NCI-H1105 (cell line): ENCODE measurements at regions not wholly inside any gene's neighbourhood (a gene's known extent, or its start where the extent isn't known, plus 50 kb on each side); places are given as distances from the start of the nearest gene placed in this dataset.

Experiments used
- DNase-seq: peaks from one replicate; lab custom pipeline; 2025; lab: John Stamatoyannopoulos, UW

DNA sequence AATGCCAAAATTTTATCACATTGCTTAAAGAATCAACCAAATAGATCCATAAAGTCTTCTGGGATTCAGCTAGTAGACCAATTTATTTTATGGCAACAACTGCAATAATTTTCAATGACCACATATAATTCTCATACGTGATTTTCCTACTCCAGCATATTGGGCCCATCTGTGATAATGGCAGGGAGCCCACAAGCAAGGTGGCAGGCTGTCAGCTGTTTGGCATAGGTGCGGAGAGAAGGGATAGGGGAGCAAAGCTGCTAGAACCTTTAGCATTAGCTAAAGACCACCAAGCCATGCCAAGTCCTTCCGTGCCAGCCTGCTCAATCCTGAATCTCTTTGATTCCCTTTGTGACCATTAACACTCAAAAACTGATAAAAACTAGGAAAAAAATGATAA lies 721.2 kb downstream of the XPNPEP1 start:
- no peak for DNase-seq

DNA sequence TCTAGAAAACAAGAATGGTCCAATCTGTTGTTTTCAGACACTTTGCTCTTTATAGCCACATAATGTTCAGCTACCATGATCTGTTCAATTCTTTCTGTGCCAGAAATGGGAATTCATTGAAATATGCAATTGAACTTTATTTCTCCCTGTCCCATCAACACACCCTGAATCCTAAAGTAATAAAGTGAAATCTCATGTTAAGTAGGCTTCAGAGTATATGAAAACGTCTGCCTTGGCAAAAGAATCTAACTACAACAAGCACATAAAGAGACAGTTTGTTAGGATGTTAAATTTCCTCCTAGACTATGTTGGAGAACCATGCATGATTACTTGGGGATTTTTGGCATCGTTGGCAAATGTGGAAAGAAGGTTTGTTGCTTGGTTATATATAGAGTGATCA lies 722.7 kb downstream of the XPNPEP1 start:
- no peak for DNase-seq

DNA sequence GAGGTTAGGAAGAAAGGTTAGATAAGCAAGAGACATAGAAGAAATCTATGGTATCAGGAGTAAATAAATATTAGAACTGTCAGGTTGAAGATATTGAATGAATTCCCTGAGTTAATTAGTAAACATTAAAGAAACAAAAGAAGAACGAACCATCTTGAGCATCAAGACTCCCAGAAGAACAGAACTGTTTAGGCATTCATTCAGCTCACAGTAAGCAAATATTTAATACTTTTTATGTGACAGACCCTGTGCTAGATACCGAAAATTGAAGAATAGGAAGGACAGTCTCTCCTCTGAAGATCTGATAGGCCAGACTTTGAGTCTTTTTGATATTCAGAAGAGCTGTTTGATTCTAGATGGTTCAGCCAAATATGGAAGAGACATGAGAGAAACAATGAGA lies 731.5 kb downstream of the XPNPEP1 start:
- no peak for DNase-seq

DNA sequence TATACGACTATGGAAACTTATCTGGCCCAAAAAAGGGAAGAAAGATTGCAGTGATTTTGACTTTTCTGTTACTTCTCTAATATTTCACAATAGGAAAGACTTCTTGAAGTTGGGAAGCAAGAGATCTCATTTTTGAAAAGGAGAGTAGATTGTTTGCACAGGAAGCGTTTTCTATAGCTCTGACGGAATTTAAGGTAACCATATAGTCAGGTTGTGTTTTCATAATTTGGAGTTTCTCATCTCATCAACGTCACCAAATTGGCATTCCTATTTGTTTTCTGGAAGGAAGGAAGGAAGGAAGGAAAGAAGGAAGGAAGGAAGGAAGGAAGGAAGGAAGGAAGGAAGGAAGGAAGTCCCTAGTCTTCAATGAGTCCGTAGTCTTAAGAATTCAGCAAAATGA lies 732.0 kb downstream of the XPNPEP1 start:
- no peak for DNase-seq

DNA sequence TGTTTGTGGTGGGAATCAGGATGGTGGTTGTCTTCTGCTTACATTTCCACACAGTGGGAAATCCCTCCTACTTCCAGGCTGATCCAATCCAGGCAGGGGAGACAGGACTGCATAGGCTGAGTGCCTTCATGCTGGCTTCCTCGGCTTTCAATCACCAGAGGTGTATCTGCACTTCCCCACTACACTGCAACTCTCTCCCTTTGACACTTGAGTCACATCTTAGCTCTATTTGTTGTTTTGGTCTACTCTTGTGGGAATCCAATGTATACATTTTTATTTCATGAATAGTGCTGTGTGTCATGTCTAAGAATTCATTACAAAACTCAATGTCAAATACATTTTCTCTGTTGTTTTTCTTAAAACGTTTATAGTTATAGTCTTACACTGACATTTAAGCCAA lies 735.6 kb downstream of the XPNPEP1 start:
- DNase-seq = no peak

DNA sequence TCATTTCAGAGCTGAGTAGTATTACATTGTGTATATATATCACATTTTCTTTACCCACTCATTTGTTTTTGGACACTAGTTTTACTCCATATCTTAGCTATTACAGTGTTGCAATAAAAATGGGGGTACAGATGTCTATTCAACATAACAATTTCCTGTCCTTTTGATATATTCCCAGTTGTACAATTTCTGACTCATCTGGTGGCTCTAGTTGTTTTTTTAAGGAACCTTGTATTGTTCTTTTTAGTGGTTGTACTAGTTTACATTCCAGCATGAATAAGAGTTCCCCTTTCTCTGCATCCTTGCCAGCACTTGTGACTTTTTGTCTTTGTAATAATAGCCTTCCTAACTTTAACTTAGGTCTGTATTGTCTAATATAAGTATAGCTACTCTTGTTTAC lies 739.9 kb downstream of the XPNPEP1 start:
- no peak for DNase-seq

DNA sequence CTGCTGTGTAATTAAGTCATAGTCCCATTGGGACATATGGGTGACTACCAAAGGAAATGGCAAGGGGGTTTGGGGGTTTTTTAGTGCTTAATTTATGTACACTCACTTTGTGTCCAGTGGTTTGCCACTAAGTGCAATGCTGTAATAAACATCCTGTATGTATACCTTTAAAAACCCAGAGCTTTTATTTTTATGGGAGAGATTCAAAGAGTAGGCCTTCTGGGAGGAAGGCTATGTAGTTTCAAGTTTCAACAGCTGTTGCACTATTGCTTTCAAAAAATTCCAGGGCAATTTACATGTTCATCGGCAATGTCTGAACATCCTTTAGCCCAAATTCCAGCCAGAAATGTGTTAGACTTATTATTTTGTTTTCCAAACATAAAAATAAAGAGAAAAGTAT lies 744.7 kb downstream of the XPNPEP1 start:
- DNase-seq = no peak

DNA sequence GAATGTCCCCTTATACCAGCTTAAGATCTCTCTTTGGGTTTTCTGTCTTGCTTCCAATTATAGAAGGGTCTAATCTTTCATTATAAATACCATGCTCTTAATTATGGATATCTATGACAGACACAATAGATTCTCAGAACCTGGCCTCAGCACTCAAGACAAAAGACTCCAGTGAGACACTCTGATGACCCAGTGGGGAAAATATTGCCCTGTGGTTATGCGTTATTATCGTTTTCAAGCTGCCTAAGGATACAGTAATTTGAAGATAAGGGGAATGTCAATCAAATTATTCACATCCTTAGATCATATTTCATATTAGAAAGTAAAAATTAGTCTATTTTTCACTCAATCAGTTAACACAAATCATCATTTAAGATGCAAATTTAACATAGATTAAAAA lies 748.8 kb downstream of the XPNPEP1 start:
- DNase-seq = no peak

DNA sequence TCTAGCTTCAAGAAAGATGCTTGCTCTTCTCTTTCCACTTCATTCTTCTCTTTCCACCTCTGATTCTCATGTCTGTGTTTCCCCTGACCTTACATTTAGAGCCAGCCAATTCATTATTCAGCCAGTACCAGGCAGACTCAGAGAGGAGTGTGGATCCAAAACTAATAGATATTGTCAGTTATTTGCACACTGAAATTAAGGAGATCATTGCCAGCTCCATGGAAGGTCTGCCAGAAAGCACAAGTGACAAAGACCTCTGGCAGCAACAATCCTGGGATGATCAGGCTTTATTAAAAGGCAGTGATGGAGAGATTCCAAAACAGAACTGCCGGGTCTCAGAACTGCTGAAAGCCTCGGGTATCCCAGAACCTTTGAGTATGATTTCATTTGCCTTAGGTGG lies 749.4 kb downstream of the XPNPEP1 start:
- no peak for DNase-seq

DNA sequence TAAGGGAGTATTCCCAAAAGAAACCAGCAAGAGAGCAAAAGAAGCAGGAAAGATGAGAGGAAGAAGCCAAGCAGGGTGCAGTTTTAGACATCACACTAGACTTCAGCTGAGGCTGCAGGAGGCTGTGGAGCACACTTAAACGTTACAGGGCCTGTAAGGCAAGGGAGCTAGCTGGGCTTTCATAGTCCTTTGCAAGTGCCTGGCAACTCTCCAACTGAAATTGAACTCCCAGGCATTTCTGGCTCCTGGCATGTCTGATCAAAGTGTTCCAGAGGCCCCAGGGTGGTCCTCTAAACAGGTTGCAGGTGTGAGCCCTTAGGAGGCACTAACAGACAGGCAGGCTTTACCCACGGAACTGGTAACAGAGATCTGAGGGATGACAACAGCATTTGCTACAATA lies 750.2 kb downstream of the XPNPEP1 start:
- peak; percentile 86 for DNase-seq

DNA sequence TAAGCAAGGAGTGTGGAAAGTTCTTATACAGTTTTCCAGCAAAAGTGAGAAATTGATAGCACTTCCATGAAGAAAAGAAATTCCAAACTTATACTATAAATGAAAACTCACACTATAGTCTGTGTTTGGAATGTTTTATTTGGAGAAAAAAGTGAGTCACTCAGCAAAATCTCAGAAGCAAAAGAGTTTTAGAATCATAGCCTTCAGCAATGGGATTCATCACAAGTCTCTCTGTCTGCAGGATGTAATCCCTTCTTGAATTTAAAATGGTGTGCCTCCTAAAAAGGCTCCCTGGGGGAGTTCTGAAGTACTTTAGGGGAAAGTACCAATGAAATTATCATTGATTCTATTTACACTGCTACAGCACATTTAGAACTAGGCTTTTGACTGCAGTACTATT lies 756.4 kb downstream of the XPNPEP1 start:
- DNase-seq = no peak

DNA sequence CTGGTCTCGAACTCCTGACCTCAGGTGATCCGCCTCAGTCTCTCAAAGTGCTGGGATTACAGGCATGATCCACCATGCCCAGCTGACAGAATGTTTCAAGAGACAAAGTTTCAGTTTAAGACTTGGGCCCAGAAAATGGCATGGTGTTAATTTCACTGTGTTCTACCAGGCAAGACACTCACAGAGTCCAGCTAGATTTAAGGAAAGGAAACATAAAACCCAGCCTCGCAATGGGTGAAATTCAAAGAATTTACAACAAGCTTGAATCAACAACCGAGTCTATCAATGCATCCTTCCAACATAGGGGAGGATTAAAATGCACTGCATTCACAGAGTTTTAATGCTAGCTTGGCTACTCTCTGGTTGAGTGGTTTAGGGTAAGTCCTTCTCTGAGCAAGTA lies 764.0 kb downstream of the XPNPEP1 start:
- DNase-seq = no peak

DNA sequence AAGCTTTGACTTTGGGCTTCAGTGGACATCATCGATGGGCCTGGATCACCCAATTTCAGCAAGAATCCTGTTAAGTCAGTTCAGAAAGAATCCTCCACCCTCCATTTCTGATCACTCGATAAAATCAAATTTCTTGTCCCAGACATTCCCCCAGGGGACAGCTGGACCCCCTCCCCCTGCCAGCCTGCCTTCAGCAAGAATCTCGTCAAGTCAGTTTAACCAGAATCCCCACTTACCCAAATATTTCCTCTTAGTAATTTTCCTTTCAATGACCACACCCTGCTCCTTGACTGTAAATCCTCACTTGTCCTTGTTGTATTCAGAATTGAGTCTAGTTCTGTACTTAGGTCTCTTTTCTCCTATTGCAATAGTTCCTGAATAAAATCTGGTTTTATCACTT lies 766.9 kb downstream of the XPNPEP1 start:
- no peak for DNase-seq

DNA sequence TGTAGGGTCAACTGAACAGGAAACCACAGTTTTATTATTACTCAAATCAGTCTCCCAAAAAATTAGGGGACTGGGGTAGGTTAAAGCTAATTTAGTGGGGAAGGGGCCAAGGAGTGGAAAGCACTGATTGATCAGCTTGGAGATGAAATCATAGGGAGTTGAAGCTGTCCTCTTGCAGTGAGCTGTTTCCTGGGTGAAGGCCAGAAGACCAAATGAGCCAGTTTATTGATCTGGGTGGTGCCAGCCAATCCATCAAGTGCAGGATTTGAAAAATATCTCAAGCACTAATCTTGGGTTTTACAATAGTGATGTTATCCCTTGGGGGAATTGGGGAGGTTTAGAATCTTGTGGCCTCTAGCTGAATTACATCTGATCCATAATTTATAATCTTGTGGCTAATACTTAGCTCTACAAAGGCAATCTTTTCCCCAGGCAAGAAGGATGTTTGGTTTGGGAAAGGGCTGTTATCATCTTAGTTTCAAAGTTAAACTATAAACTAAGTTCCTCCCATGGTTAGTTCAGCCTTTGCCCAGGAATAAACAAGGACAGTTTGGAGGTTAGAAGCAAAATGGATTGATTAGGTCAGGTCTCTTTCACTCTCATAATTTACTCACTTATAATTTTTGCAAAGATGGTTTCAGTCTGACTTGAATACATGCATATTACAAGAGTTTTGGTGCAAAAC lies 773.5 kb downstream of the XPNPEP1 start:
- no peak for DNase-seq

DNA sequence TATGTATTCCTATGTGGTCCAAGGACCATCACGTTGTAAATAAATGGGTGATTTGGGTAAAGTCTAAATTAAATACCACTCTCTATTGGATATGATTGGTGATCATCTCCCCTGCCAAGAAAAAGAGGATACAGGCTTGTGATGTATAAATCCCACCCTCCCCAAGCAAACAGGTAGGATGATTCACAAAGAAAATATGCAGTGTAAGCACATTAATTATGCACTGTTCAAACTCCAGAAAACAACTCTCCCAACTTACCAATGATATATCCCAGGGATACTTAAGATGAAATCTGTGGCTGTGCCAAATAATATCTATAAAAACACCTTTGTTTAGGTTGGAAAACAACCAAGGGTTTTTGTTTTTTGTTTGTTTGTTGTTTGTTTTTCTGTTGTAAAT lies 795.9 kb downstream of the XPNPEP1 start:
- DNase-seq = no peak

DNA sequence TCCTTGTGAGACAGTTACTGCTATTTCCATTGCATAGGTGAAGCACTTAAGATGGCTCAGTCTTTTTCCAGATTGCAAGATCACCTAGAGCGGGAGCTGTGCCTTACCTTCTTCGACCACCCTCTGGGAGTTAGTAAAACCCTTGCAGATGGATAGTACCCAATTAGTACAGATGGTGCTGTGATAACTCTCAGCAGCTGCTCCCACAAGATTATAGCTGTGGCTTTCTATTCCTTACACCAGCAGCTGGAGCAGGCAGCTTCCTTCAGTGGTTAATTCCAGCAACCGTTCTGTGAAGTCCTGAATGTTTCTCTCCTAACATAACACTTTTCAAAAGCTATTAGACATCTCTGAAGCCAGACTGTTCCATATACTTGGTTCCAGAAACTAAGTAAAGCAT lies 796.8 kb downstream of the XPNPEP1 start:
- DNase-seq = no peak

DNA sequence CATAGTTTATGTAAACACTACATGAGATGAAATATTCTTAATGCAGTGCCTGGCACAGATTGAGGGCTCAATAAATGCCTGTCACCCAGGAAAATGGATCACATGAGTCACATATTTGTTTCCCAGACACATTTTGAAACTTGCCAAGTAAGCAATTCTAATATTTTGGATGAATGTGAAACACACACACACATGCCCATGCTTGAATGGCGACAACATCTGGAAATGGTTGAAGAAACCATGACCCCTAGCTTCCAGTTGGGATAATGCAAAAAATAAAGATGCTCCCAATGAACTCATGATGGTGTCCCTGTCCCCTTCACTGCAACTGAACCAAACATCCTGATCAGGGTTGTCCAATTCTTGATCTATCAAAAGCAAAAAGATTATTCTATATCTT lies 797.3 kb downstream of the XPNPEP1 start:
- DNase-seq = no peak

DNA sequence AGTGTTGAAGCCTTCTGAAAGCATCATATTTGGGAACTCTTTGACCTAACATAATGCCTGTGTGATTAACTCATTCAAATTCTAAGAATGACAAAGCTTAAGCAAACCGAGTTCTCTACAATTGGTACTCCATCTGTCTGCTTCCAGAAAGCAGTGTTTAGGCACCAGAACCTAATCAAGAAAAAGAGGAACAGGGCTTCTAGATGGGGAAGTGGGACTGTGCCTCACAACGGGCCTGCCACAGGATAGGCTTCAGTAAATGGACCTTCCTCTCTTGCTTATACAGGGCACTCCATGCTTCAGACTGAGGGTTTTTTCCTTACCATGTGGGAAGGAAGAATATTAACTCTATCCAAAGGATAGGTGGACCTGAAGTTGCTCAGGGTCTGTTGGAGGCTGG lies 808.1 kb downstream of the XPNPEP1 start:
- DNase-seq = no peak

DNA sequence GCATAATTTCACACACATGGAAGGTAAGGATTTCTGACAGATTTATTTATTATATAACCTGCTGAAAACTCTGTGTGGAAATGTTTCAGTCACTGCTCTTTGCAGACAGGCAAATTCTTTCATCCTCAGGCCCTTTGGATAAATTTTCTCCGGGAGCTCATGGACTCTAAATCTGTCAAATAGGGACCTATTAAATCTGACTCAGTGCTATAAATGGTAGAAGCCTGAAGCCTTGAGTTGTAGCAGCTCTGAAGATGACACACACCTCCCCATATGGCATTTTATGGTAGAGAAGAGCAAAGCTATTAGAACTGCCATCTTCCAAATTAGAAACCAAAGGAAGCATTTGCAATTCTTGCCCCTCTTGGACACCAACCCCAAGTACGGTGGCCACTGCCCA lies 808.7 kb downstream of the XPNPEP1 start:
- DNase-seq = no peak

DNA sequence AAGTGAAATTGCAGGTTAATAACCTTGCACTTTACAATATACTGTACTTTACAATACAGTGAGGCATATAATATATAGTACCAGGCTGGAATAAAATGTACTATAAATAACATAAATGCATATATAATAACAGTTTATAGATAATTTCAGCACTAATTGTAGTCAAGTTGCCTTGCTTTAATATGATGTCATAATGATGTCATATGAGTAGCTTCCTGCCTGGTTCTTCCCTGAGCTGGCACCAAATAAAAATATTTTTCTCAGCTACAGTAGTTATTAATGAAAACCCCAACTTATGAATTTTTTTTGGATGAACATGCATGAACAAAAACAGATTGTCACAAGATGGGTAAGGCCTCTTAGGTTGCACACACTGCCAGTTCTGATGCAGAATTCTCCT lies 816.7 kb downstream of the XPNPEP1 start:
- DNase-seq = no peak

DNA sequence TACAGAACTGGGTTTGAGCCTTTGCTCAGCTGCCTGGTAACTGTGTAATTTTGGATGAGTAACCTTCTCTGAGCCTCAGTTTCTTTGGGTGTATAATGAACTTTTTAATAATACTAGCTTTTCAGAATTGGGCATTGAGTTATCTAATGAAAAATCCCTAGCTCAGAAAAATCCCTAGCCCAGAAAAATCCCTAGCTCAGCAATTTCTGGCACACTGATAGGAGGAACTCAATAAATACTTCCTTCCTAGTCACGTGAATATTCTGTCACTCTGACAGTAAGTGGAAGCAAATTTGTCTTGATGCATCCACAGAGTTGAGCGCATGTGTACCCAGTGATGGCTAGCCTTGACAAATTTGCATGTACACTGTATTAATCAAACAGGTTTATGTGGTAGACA lies 817.6 kb downstream of the XPNPEP1 start:
- DNase-seq = no peak

DNA sequence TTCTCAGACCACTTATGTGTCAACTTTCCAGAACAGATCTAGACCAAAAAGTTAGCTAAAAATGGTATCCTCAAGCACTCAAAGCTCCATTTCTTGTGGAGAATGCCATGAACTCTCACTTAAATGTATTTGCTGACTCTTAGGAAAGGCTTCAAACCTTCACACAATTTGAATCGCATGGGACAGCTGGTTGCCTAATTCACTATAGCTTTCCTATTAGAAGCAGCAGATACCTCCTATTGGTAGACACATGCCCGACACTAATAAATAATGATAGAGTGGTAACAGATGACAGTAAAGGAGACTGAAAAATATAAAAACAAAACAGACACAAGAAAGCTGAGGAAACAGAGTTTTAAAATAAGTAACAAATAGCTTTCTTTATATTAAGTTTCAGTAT lies 818.5 kb downstream of the XPNPEP1 start:
- DNase-seq = no peak

DNA sequence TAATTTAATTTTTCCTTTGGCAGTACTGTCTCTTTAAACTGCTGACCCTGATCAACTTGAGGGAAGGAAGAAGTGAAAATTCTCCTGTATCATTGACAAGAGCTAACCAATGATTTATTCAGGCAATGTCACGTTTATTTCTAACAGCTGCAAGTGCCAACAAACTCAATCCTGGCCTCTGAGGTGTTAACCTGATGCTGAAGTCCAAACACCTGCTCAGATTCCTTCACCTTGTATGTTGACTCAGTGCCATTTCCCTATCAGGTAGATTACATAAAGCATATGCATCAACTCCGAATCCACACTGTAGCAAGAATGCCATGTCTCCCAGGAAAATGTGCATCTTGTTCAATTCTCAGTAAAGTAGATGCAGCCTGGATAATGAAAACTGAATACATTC lies 820.0 kb downstream of the XPNPEP1 start:
- DNase-seq = no peak

DNA sequence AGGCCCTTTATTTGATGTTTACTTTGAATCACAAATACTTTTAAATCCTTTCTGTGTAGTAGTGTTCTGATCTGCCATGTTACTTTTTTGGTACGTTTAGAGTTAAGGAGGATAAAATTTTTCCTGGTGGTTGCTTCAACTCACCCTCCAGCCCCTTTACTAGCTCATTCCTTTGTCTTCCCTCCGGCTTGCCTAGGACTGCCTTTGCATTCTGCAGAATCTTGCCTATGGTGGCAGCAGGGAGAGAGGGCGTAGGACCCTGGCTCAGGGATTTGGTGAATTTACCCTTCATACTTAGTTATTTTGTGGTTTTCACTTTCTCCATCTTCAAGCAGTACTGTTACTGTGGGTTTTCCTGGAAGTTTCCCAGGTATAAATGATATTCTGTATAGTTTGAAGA lies 833.5 kb downstream of the XPNPEP1 start:
- DNase-seq = no peak

DNA sequence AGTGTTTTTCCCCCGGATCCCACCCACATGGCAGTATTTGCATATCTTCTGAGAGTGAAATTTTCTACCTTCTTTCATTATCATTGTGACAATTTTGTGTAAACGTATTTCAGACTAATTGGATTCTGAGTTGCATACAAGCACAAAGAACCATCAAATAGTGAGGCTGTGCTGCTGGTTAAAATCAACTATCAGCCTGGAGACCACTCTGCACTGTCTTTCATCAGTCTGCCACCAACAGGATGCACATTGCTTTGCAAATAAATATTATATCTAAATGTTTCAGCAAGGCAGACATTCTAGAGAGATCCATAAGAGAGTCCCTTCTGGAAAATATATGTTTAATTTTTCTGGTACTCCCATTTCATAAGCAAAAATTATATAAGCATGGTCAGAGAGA lies 851.8 kb downstream of the XPNPEP1 start:
- no peak for DNase-seq
